GM12878 (cell line): ENCODE measurements at regions not wholly inside any gene's neighbourhood (a gene's known extent, or its start where the extent isn't known, plus 50 kb on each side); places are given as distances from the start of the nearest gene placed in this dataset.

Source experiments
- BHLHE40 ChIP-seq, 2 experiments: fragments of 450-650 bp in 1 of 2; IDR thresholded peaks; 2 replicates each; pipeline ENCODE4 v1.6.1; 2011 to 2017; ENCODE audit warnings: low read depth in 2 of 2, borderline replicate concordance in 1 of 2, improper control_type of control experiment in 1 of 2, low read length in 1 of 2, mild to moderate bottlenecking in 1 of 2
- EZH2 ChIP-seq: IDR thresholded peaks from 2 replicates; pipeline ENCODE4 v1.6.1; 2012; ENCODE audit warnings: low read depth, mild to moderate bottlenecking, control low read depth, inconsistent platforms, low read length, borderline replicate concordance; ENCODE audit not compliant: control insufficient read depth
- FOXK2 ChIP-seq: fragments of 450-650 bp; IDR thresholded peaks from 2 replicates; pipeline ENCODE4 v1.6.1; 2017; ENCODE audit warnings: mild to moderate bottlenecking, moderate library complexity
- TF ChIP-seq, protein P1 (sequence below), 3 experiments: IDR thresholded peaks in 2 of 3; conservative IDR thresholded peaks in 1 of 3; 2 replicates each; pipeline ENCODE4 v1.5.1; 2011; ENCODE audit warnings: low read depth in 3 of 3, low read length in 3 of 3, mild to moderate bottlenecking in 3 of 3, control low read depth in 2 of 3, moderate library complexity in 2 of 3, inconsistent platforms in 1 of 3, mixed read lengths in 1 of 3; ENCODE audit not compliant: control insufficient read depth in 2 of 3, insufficient read depth in 1 of 3; ENCODE audit errors: extremely low read depth in 1 of 3

DNA sequence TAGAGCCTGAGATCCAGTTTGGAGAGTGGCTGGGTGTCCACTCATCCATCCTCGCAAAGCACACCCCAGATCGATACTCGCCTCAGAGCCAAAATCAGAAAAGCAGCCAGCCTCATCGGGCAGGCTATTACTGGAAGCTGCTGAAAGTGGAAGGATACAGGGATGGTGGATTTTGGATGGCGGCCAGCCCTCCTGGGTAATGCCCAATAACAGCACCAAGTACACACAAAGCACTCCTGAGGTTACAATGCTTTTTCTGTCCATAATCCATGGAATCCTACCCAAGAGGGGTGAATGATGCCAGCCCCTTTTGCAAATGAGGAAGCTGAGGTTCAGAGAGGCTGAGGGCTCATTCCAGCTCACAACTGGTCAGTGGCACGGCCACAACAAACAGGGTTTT, 93.1 kb upstream of the SLC6A11 start:
- no peak for TF ChIP-seq BHLHE40 (IDR thresholded peaks at IDR 0.05; ENCODE audit: borderline replicate concordance in 1 of 2, low read depth in 2 of 2, low read length in 1 of 2)
- TF ChIP-seq EZH2: no peak
- TF ChIP-seq FOXK2: no peak
- TF ChIP-seq, protein P1, sequence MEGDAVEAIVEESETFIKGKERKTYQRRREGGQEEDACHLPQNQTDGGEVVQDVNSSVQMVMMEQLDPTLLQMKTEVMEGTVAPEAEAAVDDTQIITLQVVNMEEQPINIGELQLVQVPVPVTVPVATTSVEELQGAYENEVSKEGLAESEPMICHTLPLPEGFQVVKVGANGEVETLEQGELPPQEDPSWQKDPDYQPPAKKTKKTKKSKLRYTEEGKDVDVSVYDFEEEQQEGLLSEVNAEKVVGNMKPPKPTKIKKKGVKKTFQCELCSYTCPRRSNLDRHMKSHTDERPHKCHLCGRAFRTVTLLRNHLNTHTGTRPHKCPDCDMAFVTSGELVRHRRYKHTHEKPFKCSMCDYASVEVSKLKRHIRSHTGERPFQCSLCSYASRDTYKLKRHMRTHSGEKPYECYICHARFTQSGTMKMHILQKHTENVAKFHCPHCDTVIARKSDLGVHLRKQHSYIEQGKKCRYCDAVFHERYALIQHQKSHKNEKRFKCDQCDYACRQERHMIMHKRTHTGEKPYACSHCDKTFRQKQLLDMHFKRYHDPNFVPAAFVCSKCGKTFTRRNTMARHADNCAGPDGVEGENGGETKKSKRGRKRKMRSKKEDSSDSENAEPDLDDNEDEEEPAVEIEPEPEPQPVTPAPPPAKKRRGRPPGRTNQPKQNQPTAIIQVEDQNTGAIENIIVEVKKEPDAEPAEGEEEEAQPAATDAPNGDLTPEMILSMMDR (IDR thresholded peaks at IDR 0.05 in 2 of 3, conservative IDR thresholded peaks at IDR 0.05 in 1 of 3; ENCODE audit: control insufficient read depth in 2 of 3, extremely low read depth in 1 of 3, insufficient read depth in 1 of 3, low read depth in 3 of 3, low read length in 3 of 3): no peak
